SK-N-MC (cell line): ENCODE measurements at regions not wholly inside any gene's neighbourhood (a gene's known extent, or its start where the extent isn't known, plus 50 kb on each side); places are given as distances from the start of the nearest gene placed in this dataset.

Experiments used
- DNase-seq: peaks from one replicate; pipeline ENCODE4 v3.0.0-alpha.2; 2011; ENCODE audit warnings: low read depth, low spot score
- H3K27ac ChIP-seq: fragments of 200-600 bp; sonication (generic); 2 replicates; pipeline ENCODE4 v1.5.1; 2016; ENCODE audit warnings: mixed run types
- H3K36me3 ChIP-seq: fragments of 200-600 bp; sonication (generic); 2 replicates; pipeline ENCODE4 v1.6.1; 2017; ENCODE audit warnings: antibody characterized with exemption, low read length, mixed read lengths; ENCODE audit not compliant: insufficient read depth
- H3K4me3 ChIP-seq: fragments of 200-600 bp; sonication (generic); 2 replicates; pipeline ENCODE4 v1.5.1; 2016
- H3K9ac ChIP-seq: fragments of 200-600 bp; sonication (generic); 2 replicates; pipeline ENCODE4 v1.8.0; 2017; ENCODE audit warnings: mixed run types, mixed read lengths; ENCODE audit not compliant: insufficient read length
- H3K9me3 ChIP-seq: fragments of 200-600 bp; sonication (generic); 2 replicates; pipeline ENCODE4 v1.6.1; 2017; ENCODE audit warnings: low read depth, mild to moderate bottlenecking, antibody characterized with exemption, low read length, moderate library complexity, mixed read lengths
- EZH2 ChIP-seq: fragments of 200-600 bp; sonication (generic); IDR thresholded peaks from one replicate; pipeline ENCODE4 v1.6.1; 2017; ENCODE audit warnings: antibody characterized with exemption
- FOXP2 ChIP-seq: optimal IDR thresholded peaks from 2 replicates; pipeline ENCODE3; 2011; ENCODE audit warnings: mild to moderate bottlenecking, moderate library complexity; ENCODE audit not compliant: insufficient read depth; ENCODE audit errors: extremely low read length, control extremely low read depth
- POLR2AphosphoS5 ChIP-seq: IDR thresholded peaks from 2 replicates; pipeline ENCODE4 v1.6.1; 2012; ENCODE audit warnings: mild to moderate bottlenecking, low read depth, low read length, borderline replicate concordance

GRCh38 chr20:60792941-60793340, 459.1 kb upstream of the CDH4 start:
- no peak for DNase-seq
- no peak overlapping the region for H3K27ac ChIP-seq
- TF ChIP-seq FOXP2: no peak
- TF ChIP-seq POLR2AphosphoS5: no peak
- TF ChIP-seq EZH2: no peak

GRCh38 chr20:60794674-60795073, 457.4 kb upstream of the CDH4 start:
- H3K4me3 ChIP-seq: no peak overlapping the region
- H3K36me3 ChIP-seq: no peaks in the 10 kb centered on the region
- H3K27ac ChIP-seq: no peak overlapping the region
- no peak for DNase-seq
- no peaks in the 10 kb centered on the region for H3K9me3 ChIP-seq
- TF ChIP-seq EZH2 (no peak), FOXP2 (no peak), POLR2AphosphoS5 (no peak)
- no peak overlapping the region for H3K9ac ChIP-seq

More at GRCh38 chr20:60792941-60793340, 459.1 kb upstream of the CDH4 start:
- Histone ChIP-seq H3K9me3 (no peaks in the 10 kb centered on the region), H3K4me3 (no peak overlapping the region), H3K9ac (no peak overlapping the region), H3K36me3 (no peaks in the 10 kb centered on the region)

- no peak overlapping the region for H3K27ac ChIP-seq
- TF ChIP-seq EZH2 (no peak), POLR2AphosphoS5 (no peak), FOXP2 (no peak)
- H3K4me3 ChIP-seq: no peak overlapping the region
- H3K9ac ChIP-seq: no peak overlapping the region
- no peak for DNase-seq
- no peaks in the 10 kb centered on the region for H3K9me3 ChIP-seq
- H3K36me3 ChIP-seq: no peaks in the 10 kb centered on the region
Observed at GRCh38 chr20:60795651-60796050, 456.4 kb upstream of the CDH4 start.

- Histone ChIP-seq H3K9me3 (no peaks in the 10 kb centered on the region), H3K9ac (no peak overlapping the region), H3K27ac (no peak overlapping the region), H3K36me3 (no peaks in the 10 kb centered on the region), H3K4me3 (no peak overlapping the region)
- no peak for TF ChIP-seq EZH2
- no peak for TF ChIP-seq FOXP2
- no peak for TF ChIP-seq POLR2AphosphoS5
- no peak for DNase-seq
Observed at GRCh38 chr20:60800185-60800584, 451.9 kb upstream of the CDH4 start.

- Histone ChIP-seq H3K4me3 (no peak overlapping the region), H3K9ac (no peak overlapping the region), H3K36me3 (no peaks in the 10 kb centered on the region), H3K9me3 (no peaks in the 10 kb centered on the region), H3K27ac (no peak overlapping the region)
- TF ChIP-seq EZH2: no peak
- TF ChIP-seq FOXP2: no peak
- TF ChIP-seq POLR2AphosphoS5: no peak
- DNase-seq: no peak
Observed at GRCh38 chr20:60802676-60803075, 449.4 kb upstream of the CDH4 start.

GRCh38 chr20:60803335-60804055, 448.6 kb upstream of the CDH4 start:
- H3K9ac ChIP-seq: no peak overlapping the region
- no peak overlapping the region for H3K4me3 ChIP-seq
- no peaks in the 10 kb centered on the region for H3K36me3 ChIP-seq
- no peaks in the 10 kb centered on the region for H3K9me3 ChIP-seq
- no peak for TF ChIP-seq FOXP2
- no peak overlapping the region for H3K27ac ChIP-seq
- DNase-seq: no peak

- Histone ChIP-seq H3K9ac (no peak overlapping the region), H3K9me3 (no peaks in the 10 kb centered on the region), H3K36me3 (no peaks in the 10 kb centered on the region), H3K27ac (no peak overlapping the region), H3K4me3 (no peak overlapping the region)
- TF ChIP-seq POLR2AphosphoS5 (no peak), EZH2 (no peak), FOXP2 (no peak)
- DNase-seq: no peak
Observed at GRCh38 chr20:60804240-60804917, 447.7 kb upstream of the CDH4 start.

- H3K9ac ChIP-seq: no peak overlapping the region
Observed at GRCh38 chr20:60804918-60805630, 447.0 kb upstream of the CDH4 start.

More at GRCh38 chr20:60804918-60805630, 447.0 kb upstream of the CDH4 start:
- no peak overlapping the region for H3K27ac ChIP-seq
- no peaks in the 10 kb centered on the region for H3K36me3 ChIP-seq
- no peak for DNase-seq
- no peaks in the 10 kb centered on the region for H3K9me3 ChIP-seq
- TF ChIP-seq POLR2AphosphoS5 (no peak), FOXP2 (no peak), EZH2 (no peak)
- no peak overlapping the region for H3K4me3 ChIP-seq
